Activated CD4-positive, alpha-beta T cell treated with anti-CD3 and anti-CD28 coated beads for 36 hours (primary cell): ENCODE measurements at regions not wholly inside any gene's neighbourhood (a gene's known extent, or its start where the extent isn't known, plus 50 kb on each side); places are given as distances from the start of the nearest gene placed in this dataset.
"Not testable (repeated sequence)": the region's sequence is repeated elsewhere in the genome, so short reads cannot be mapped to it uniquely, and the experiment has no call there.

Experiments used
- ATAC-seq: fragments of 200-7000 bp; cut with Tn5 transposase; one replicate; pipeline ENCODE4 v1.10.0; 2021; ENCODE audit warnings: mild to moderate bottlenecking, moderate library complexity
- CTCF ChIA-PET: fragments of 350-600 bp; sonication (Branson Sonifier 250); formaldehyde crosslinking; loops from one replicate; lab custom pipeline; 2021; ENCODE audit warnings: antibody characterized with exemption; lab: Charles Lee
- POLR2A ChIA-PET: fragments of 350-600 bp; sonication (Branson Sonifier 250); formaldehyde crosslinking; loops from one replicate; lab custom pipeline; 2021; ENCODE audit warnings: antibody characterized with exemption, inconsistent platforms; lab: Charles Lee
- DNase-seq: peaks from one replicate; pipeline ENCODE4 v3.0.0-alpha.2; 2020
- H3K27ac Mint-ChIP-seq: one replicate; pipeline ENCODE4 v1.8.0; 2021; ENCODE audit warnings: mixed read lengths
- H3K27me3 Mint-ChIP-seq: one replicate; pipeline ENCODE4 v1.8.0; 2021; ENCODE audit warnings: mixed read lengths
- H3K36me3 Mint-ChIP-seq: one replicate; pipeline ENCODE4 v1.8.0; 2021; ENCODE audit warnings: low read depth, mixed read lengths
- H3K4me1 Mint-ChIP-seq: one replicate; pipeline ENCODE4 v1.8.0; 2021; ENCODE audit warnings: mixed read lengths
- H3K4me3 Mint-ChIP-seq: one replicate; pipeline ENCODE4 v1.8.0; 2021; ENCODE audit warnings: mild to moderate bottlenecking, moderate library complexity, mixed read lengths
- H3K9me3 Mint-ChIP-seq: one replicate; pipeline ENCODE4 v1.8.0; 2021; ENCODE audit warnings: low read depth, mixed read lengths
- intact Hi-C, 2 experiments: fragments of 100-400 bp; cut with DNase I in 1 of 2; cut with micrococcal nuclease in 1 of 2; formaldehyde crosslinking; loops; one replicate each; pipeline versions ENCODE4 v1.14.2 to v1.15.1; 2022 to 2024; cut with DNase I, micrococcal nuclease

GRCh38 chr1:182631-183030 is 268.8 kb downstream of the OR4F29 start:
- POLR2A ChIA-PET, H3K9me3 Mint-ChIP-seq, DNase-seq, intact Hi-C loops, H3K36me3 Mint-ChIP-seq, H3K4me3 Mint-ChIP-seq, ATAC-seq, CTCF ChIA-PET, H3K27me3 Mint-ChIP-seq, H3K27ac Mint-ChIP-seq, H3K4me1 Mint-ChIP-seq: not testable (repeated sequence)

GRCh38 chr1:181247-182216 is 269.9 kb downstream of the OR4F29 start:
- intact Hi-C loops, H3K4me3 Mint-ChIP-seq, H3K36me3 Mint-ChIP-seq, H3K9me3 Mint-ChIP-seq, POLR2A ChIA-PET, CTCF ChIA-PET, H3K27me3 Mint-ChIP-seq, ATAC-seq, H3K4me1 Mint-ChIP-seq, H3K27ac Mint-ChIP-seq: not testable (repeated sequence)
- peak; percentile 37 for DNase-seq

GRCh38 chr1:180749-181205 is 270.7 kb downstream of the OR4F29 start:
- H3K27ac Mint-ChIP-seq, H3K9me3 Mint-ChIP-seq, POLR2A ChIA-PET, ATAC-seq, H3K27me3 Mint-ChIP-seq, H3K36me3 Mint-ChIP-seq, H3K4me1 Mint-ChIP-seq, H3K4me3 Mint-ChIP-seq, CTCF ChIA-PET, intact Hi-C loops, DNase-seq: not testable (repeated sequence)

- POLR2A ChIA-PET, intact Hi-C loops, H3K9me3 Mint-ChIP-seq, ATAC-seq, DNase-seq, H3K4me1 Mint-ChIP-seq, H3K36me3 Mint-ChIP-seq, H3K4me3 Mint-ChIP-seq, CTCF ChIA-PET, H3K27me3 Mint-ChIP-seq, H3K27ac Mint-ChIP-seq: not testable (repeated sequence)
These were observed 312.6 kb downstream of the OR4F29 start for GRCh38 chr1:138842-139241.

- H3K4me1 Mint-ChIP-seq, ATAC-seq, H3K4me3 Mint-ChIP-seq, H3K9me3 Mint-ChIP-seq, H3K36me3 Mint-ChIP-seq, H3K27ac Mint-ChIP-seq, DNase-seq, CTCF ChIA-PET, intact Hi-C loops, H3K27me3 Mint-ChIP-seq, POLR2A ChIA-PET: not testable (repeated sequence)
These were observed 313.8 kb downstream of the OR4F29 start for GRCh38 chr1:137664-138063.

- POLR2A ChIA-PET, H3K36me3 Mint-ChIP-seq, CTCF ChIA-PET, H3K27me3 Mint-ChIP-seq, DNase-seq, intact Hi-C loops, H3K4me1 Mint-ChIP-seq, H3K27ac Mint-ChIP-seq, H3K4me3 Mint-ChIP-seq, ATAC-seq, H3K9me3 Mint-ChIP-seq: not testable (repeated sequence)
These were observed 315.0 kb downstream of the OR4F29 start for GRCh38 chr1:136344-136932.

GRCh38 chr1:134936-135335 is 316.5 kb downstream of the OR4F29 start:
- H3K36me3 Mint-ChIP-seq, ATAC-seq, H3K27me3 Mint-ChIP-seq, H3K4me3 Mint-ChIP-seq, H3K4me1 Mint-ChIP-seq, CTCF ChIA-PET, H3K27ac Mint-ChIP-seq, POLR2A ChIA-PET, H3K9me3 Mint-ChIP-seq, DNase-seq, intact Hi-C loops: not testable (repeated sequence)

- H3K36me3 Mint-ChIP-seq, intact Hi-C loops, POLR2A ChIA-PET, H3K4me3 Mint-ChIP-seq, H3K9me3 Mint-ChIP-seq, DNase-seq, H3K27ac Mint-ChIP-seq, ATAC-seq, H3K27me3 Mint-ChIP-seq, H3K4me1 Mint-ChIP-seq, CTCF ChIA-PET: not testable (repeated sequence)
These were observed 333.0 kb downstream of the OR4F29 start for GRCh38 chr1:118440-118839.

- H3K4me3 Mint-ChIP-seq, H3K9me3 Mint-ChIP-seq, ATAC-seq, DNase-seq, intact Hi-C loops, H3K4me1 Mint-ChIP-seq, H3K36me3 Mint-ChIP-seq, H3K27ac Mint-ChIP-seq, H3K27me3 Mint-ChIP-seq, CTCF ChIA-PET, POLR2A ChIA-PET: not testable (repeated sequence)
These were observed 335.9 kb downstream of the OR4F29 start for GRCh38 chr1:115534-115933.

- peak; percentile 13 for DNase-seq
- ATAC-seq, H3K4me3 Mint-ChIP-seq, H3K27me3 Mint-ChIP-seq, H3K9me3 Mint-ChIP-seq, POLR2A ChIA-PET, H3K4me1 Mint-ChIP-seq, H3K36me3 Mint-ChIP-seq, intact Hi-C loops, CTCF ChIA-PET, H3K27ac Mint-ChIP-seq: not testable (repeated sequence)
These were observed 346.7 kb downstream of the OR4F29 start for GRCh38 chr1:104776-105175.

- POLR2A ChIA-PET, intact Hi-C loops, H3K4me3 Mint-ChIP-seq, H3K9me3 Mint-ChIP-seq, DNase-seq, H3K27ac Mint-ChIP-seq, H3K36me3 Mint-ChIP-seq, H3K27me3 Mint-ChIP-seq, ATAC-seq, CTCF ChIA-PET, H3K4me1 Mint-ChIP-seq: not testable (repeated sequence)
These were observed 352.0 kb downstream of the OR4F29 start for GRCh38 chr1:99481-99880.

- not testable (repeated sequence) for H3K36me3 Mint-ChIP-seq, H3K27me3 Mint-ChIP-seq
These were observed 352.7 kb downstream of the OR4F29 start for GRCh38 chr1:98811-99210.

More at GRCh38 chr1:98811-99210, 352.7 kb downstream of the OR4F29 start:
- H3K9me3 Mint-ChIP-seq, DNase-seq, POLR2A ChIA-PET, CTCF ChIA-PET, ATAC-seq, H3K27ac Mint-ChIP-seq, H3K4me3 Mint-ChIP-seq, intact Hi-C loops, H3K4me1 Mint-ChIP-seq: not testable (repeated sequence)
